Osteoblast (primary cell): ENCODE measurements at regions not wholly inside any gene's neighbourhood (a gene's known extent, or its start where the extent isn't known, plus 50 kb on each side); places are given as distances from the start of the nearest gene placed in this dataset.

ENCODE experiments used
- DNase-seq: peaks from one replicate; pipeline ENCODE4 v3.0.0; 2011; ENCODE audit warnings: low spot score, mixed read lengths; ENCODE audit not compliant: insufficient read length; ENCODE audit errors: missing footprints
- H2AFZ ChIP-seq: 2 replicates; pipeline ENCODE4 v1.6.0; 2011; ENCODE audit warnings: mild to moderate bottlenecking, low read length
- H3K27ac ChIP-seq: 2 replicates; pipeline ENCODE4 v1.5.1; 2011; ENCODE audit warnings: mild to moderate bottlenecking, low read depth, low read length, moderate library complexity
- H3K27me3 ChIP-seq: 2 replicates; pipeline ENCODE4 v1.6.0; 2012; ENCODE audit warnings: mild to moderate bottlenecking, control low read depth, inconsistent platforms, low read length, moderate library complexity; ENCODE audit not compliant: insufficient read depth
- H3K36me3 ChIP-seq: 2 replicates; pipeline ENCODE4 v1.5.1; 2011; ENCODE audit warnings: mild to moderate bottlenecking, low read length, control low read depth, moderate library complexity; ENCODE audit not compliant: insufficient read depth
- H3K4me1 ChIP-seq: 2 replicates; pipeline ENCODE4 v1.5.1; 2011; ENCODE audit warnings: mild to moderate bottlenecking, low read length, control low read depth, moderate library complexity; ENCODE audit not compliant: insufficient read depth
- H3K4me2 ChIP-seq: 2 replicates; pipeline ENCODE4 v1.6.0; 2011; ENCODE audit warnings: mild to moderate bottlenecking, low read length; ENCODE audit not compliant: insufficient read depth
- H3K4me3 ChIP-seq: fragments of 200-600 bp; sonication (generic); 3 replicates; pipeline ENCODE4 v1.5.1; 2012; ENCODE audit warnings: mild to moderate bottlenecking, low read length, inconsistent platforms; ENCODE audit not compliant: insufficient read depth
- H3K79me2 ChIP-seq: 2 replicates; pipeline ENCODE4 v1.6.0; 2012; ENCODE audit warnings: mild to moderate bottlenecking, low read length, control low read depth, inconsistent platforms; ENCODE audit not compliant: insufficient read depth
- H3K9me3 ChIP-seq: 2 replicates; pipeline ENCODE4 v1.5.1; 2011; ENCODE audit warnings: low read depth, low read length, control low read depth
- H4K20me1 ChIP-seq: 2 replicates; pipeline ENCODE4 v1.6.0; 2012; ENCODE audit warnings: mild to moderate bottlenecking, low read length, control low read depth; ENCODE audit not compliant: insufficient read depth
- CTCF ChIP-seq: IDR thresholded peaks from 2 replicates; pipeline ENCODE4 v1.5.1; 2011; ENCODE audit warnings: mild to moderate bottlenecking, low read depth, low read length, moderate library complexity; ENCODE audit errors: extremely low read depth

- Histone ChIP-seq H3K4me1 (peaks cover 25% of the 10 kb centered on the region), H4K20me1 (no peaks in the 10 kb centered on the region), H3K27ac (peak overlapping the region; percentile 49), H3K79me2 (no peaks in the 10 kb centered on the region), H3K36me3 (no peaks in the 10 kb centered on the region), H3K27me3 (no peaks in the 10 kb centered on the region), H2AFZ (peak overlapping the region; percentile 54), H3K4me2 (peak overlapping the region; percentile 56), H3K4me3 (no peak overlapping the region), H3K9me3 (no peaks in the 10 kb centered on the region)
- TF ChIP-seq CTCF = no peak
- peak; percentile 90 for DNase-seq
Observed at GRCh38 chr3:27559835-27560234, 75.7 kb upstream of the SLC4A7 start.

DNA sequence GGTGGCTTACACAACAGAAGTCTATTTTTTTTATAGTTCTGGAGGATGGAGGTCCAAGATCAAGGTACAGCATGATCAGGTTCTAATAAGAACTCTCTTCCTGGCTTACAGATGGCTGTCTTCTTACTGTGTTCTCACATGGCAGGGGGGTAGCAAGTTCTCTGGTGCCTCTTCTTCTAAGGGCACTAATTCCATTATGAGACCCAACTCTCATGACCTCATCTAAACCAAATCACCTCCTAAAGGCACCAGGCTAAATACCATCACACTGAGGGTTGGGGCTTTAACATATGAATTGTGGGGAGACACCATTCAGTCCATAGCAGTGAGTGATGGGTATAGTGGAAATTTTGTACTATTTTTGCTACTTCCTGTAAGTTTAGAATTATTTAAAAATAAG, 75.2 kb upstream of the SLC4A7 start:
- DNase-seq = no peak
- Histone ChIP-seq H4K20me1 (no peaks in the 10 kb centered on the region), H3K4me1 (peaks cover 29% of the 10 kb centered on the region), H3K27me3 (no peaks in the 10 kb centered on the region), H3K27ac (peak overlapping the region; percentile 49), H3K79me2 (no peaks in the 10 kb centered on the region), H3K4me3 (no peak overlapping the region), H3K4me2 (peak overlapping the region; percentile 56), H2AFZ (peak overlapping the region; percentile 54), H3K36me3 (no peaks in the 10 kb centered on the region), H3K9me3 (no peaks in the 10 kb centered on the region)
- no peak for TF ChIP-seq CTCF

DNA sequence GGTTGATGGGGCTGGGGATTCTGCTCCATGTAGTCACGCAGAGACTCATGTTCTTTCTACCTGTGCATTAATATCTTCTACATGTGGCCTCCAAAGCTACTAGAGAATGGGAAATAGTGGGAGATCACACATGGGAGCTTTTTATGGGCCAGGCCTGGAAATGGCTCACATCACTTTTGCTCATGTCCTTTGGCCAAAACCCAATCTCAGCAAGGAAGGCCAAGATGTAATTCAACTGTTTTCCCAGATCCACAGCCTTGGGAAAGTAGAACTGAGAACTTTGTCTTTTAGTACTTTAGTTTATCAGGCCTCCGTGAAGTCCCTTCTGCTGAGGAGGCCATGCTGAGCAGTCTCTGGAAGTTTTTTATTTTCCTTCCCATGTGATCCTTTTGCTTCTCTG, 73.2 kb upstream of the SLC4A7 start:
- Histone ChIP-seq H3K9me3 (no peaks in the 10 kb centered on the region), H4K20me1 (no peaks in the 10 kb centered on the region), H3K36me3 (no peaks in the 10 kb centered on the region), H3K27ac (peak overlapping the region; percentile 68), H3K4me2 (peak overlapping the region; percentile 9), H3K4me3 (no peak overlapping the region), H3K27me3 (no peaks in the 10 kb centered on the region), H2AFZ (peak overlapping the region; percentile 50), H3K79me2 (no peaks in the 10 kb centered on the region), H3K4me1 (peaks cover 47% of the 10 kb centered on the region)
- no peak for DNase-seq
- no peak for TF ChIP-seq CTCF

- peak overlapping the region; percentile 9 for H3K4me2 ChIP-seq
Observed at GRCh38 chr3:27556887-27557286, 72.7 kb upstream of the SLC4A7 start.

More at GRCh38 chr3:27556887-27557286, 72.7 kb upstream of the SLC4A7 start:
- Histone ChIP-seq H3K79me2 (no peaks in the 10 kb centered on the region), H3K4me1 (peaks cover 50% of the 10 kb centered on the region), H2AFZ (peak overlapping the region; percentile 50), H4K20me1 (no peaks in the 10 kb centered on the region), H3K27ac (peak overlapping the region; percentile 68), H3K9me3 (no peaks in the 10 kb centered on the region), H3K36me3 (no peaks in the 10 kb centered on the region), H3K4me3 (no peak overlapping the region), H3K27me3 (no peaks in the 10 kb centered on the region)
- peak; percentile 53 for DNase-seq
- no peak for TF ChIP-seq CTCF
